Anterior cingulate cortex (tissue), 58 donors: ENCODE measurements at regions not wholly inside any gene's neighbourhood (a gene's known extent, or its start where the extent isn't known, plus 50 kb on each side); places are given as distances from the start of the nearest gene placed in this dataset.
A peak's percentile ranks its signal among the peaks of the same experiment; 100 is the strongest.

Experiments
- DNase-seq, 58 donors: peaks; one replicate each; lab custom pipeline; 2025; lab: John Stamatoyannopoulos, UW

GRCh38 chr1:57966340-57966739 is 542.5 kb upstream of the DAB1 start:
- no peak for DNase-seq

- DNase-seq, result no peak
Observed at GRCh38 chr1:57963581-57963980, 539.7 kb upstream of the DAB1 start.

- DNase-seq, result peak in 49 of 58 donors; percentile 1 to 71 (median 26)
Observed at GRCh38 chr1:57959531-57960241, 535.8 kb upstream of the DAB1 start.

DNA sequence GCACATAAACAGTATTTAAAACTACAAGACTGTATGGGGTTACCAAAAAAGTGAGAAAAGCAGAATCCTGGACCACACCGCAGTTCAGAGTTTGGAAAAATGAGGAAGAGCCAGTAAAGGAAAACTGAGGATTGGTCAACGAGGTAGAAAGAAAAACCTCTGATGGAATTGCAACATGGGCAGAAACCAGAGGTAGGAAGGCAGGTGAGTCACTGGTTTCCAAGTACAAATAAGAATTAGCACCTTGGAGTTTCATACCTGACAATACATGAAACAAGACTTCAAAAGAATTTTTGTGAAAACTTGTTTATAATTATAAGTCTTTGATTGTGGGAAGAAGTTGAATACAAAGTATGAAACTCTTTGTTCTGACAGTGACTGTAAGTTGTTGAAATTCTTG is 533.7 kb upstream of the DAB1 start:
- DNase-seq, result no peak

DNA sequence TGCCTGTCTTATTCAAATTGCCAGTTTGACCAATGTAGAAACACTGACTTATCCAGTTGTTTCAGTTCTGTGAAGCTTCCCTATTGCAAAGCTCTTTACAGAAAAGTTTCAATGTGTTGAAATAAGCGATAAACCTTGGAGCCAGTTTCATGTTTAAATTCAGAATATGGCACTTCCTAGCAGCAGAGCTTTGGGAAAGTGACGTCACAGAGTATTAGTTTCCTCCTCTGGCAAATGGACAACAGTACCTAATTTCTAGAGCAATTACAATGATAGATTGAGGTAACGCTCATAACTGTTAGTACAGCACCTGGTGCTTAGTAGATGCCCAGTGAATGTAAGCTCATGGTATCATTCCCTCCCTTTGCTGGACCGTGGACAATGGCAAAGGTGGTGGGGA is 527.5 kb upstream of the DAB1 start:
- no peak for DNase-seq

DNA sequence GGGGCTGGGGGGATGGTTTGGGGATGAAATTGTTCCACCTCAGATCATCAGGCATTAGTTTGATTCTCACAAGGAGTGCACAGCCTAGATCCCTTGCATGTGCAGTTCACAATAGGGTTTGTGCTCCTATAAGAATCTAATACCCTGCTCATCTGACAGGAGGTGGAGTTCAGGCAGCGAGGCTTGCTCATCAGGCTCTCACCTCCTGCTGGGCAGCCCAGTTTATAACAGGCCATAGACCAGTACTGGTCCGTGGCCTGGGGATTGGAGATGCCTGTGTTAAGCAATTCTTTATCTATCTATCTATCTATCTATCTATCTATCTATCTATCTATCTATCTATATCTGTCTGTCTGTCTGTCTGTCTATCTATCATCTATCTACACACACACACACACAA is 525.3 kb upstream of the DAB1 start:
- no peak for DNase-seq

GRCh38 chr1:57947471-57947870 is 523.6 kb upstream of the DAB1 start:
- no peak for DNase-seq

- no peak for DNase-seq
Observed at GRCh38 chr1:57945045-57945444, 521.2 kb upstream of the DAB1 start.

DNA sequence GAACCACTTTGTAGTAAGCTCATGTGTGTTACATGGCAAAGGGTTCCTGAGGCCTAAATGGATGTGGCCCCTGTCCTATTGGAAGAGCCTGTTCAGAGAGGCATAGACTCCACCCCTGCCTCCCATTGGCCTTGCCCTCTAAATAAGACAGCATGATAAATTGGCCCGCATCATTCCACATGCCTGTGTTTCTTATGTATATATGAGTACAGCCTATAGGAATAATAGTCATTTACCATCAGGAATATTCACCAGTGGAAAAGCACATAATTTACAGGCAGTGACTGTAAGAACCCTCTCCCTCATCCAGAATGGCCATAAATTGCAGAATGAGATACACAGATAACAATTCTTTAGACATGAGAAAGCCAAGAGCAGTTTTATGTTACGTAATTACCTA is 519.5 kb upstream of the DAB1 start:
- no peak for DNase-seq

DNA sequence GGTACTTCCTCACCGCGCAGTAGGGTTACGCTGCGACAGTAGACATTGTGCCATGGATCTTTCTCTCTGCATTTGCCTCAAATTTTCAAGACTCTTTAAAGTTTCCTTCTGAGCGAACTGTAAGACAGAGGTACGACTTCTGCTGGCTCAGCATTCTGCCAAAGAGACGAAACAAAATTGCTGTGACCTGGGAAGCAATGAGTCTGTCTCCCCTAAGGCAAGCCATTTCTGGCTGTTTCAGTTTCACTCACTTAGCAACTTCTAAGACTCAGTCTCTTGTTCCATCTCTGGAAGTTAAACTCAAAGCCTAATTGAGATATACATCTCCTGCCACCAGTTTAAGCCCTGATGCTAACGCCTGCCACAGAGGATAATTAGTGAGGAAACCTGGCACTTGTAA is 510.9 kb upstream of the DAB1 start:
- no peak for DNase-seq

DNA sequence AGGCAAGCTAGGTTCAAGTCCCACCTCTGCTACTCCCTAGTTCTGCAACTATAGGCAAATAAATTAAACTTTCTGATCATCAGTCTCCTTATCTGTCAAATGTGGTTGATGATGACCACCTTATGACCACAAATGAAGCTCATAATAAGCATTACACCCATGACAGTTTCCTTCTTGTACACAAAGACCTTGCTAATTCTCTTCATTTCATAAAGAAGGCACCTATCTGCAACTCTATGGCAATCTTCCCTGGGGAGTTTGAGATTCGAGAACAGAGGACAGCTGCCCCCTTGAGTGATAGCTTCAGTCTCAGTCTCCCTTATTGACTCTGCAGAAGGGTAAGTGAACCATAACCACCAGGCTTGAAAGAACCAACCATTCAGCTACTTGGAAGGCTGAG is 503.1 kb upstream of the DAB1 start:
- DNase-seq, result no peak

DNA sequence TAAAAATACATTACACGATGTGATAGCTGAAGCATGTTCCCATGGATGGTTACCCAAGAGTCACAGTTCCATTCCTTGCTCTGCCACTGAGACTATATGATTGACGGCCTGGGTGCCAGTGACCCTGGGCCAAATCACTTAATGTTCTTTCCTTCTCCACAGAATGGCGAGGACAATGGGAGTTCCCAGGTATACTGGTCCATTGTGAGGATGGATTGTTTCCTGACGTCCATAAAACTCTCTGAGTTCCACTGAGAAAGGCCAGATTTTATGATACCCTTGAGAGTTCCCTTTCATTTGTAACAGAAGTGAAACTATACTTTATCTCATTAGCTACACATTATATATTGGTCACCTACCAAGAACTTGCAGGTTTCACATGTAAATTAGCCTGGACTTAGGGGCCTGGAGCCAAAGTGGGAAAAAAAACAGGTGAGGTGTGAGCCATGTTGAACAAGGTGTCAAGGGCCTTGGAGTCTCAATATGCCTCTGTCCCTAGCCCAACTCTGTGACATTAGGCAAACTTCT is 502.2 kb upstream of the DAB1 start:
- no peak for DNase-seq

- no peak for DNase-seq
Observed at GRCh38 chr1:57925226-57925625, 501.4 kb upstream of the DAB1 start.

GRCh38 chr1:57922130-57922529 is 498.3 kb upstream of the DAB1 start:
- no peak for DNase-seq

GRCh38 chr1:57916041-57916440 is 492.2 kb upstream of the DAB1 start:
- DNase-seq, result no peak

- DNase-seq, result no peak
Observed at GRCh38 chr1:57911427-57911826, 487.6 kb upstream of the DAB1 start.

- DNase-seq, result no peak
Observed at GRCh38 chr1:57910782-57911181, 486.9 kb upstream of the DAB1 start.

- DNase-seq, result no peak
Observed at GRCh38 chr1:57910305-57910704, 486.4 kb upstream of the DAB1 start.

- no peak for DNase-seq
Observed at GRCh38 chr1:57908147-57908890, 484.5 kb upstream of the DAB1 start.

GRCh38 chr1:57901208-57901919 is 477.5 kb upstream of the DAB1 start:
- no peak for DNase-seq

DNA sequence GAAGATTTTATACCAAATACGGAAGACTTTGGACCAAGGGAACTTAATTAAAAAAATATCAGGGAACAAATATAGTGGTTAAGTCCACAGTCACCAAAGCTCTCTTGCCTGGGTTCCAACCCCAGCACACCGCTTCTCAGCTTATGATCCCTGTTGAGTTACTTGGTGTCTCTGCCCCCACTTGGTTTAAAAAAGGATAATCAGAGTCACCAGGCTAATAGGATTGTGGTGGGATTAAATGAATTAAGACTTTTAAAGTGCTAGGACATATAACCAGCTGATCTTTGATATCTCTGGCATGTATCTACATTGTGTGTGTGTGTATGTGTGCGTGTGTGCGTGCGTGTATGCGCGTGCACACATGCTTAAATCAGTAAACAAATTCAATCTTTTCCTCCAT is 474.7 kb upstream of the DAB1 start:
- DNase-seq, result no peak
